ENCODE measurements at regions not wholly inside any gene's neighbourhood (a gene's known extent, or its start where the extent isn't known, plus 50 kb on each side); places are given as distances from the start of the nearest gene placed in this dataset.
"Not testable (repeated sequence)": the region's sequence is repeated elsewhere in the genome, so short reads cannot be mapped to it uniquely, and the experiment has no call there.

DNA sequence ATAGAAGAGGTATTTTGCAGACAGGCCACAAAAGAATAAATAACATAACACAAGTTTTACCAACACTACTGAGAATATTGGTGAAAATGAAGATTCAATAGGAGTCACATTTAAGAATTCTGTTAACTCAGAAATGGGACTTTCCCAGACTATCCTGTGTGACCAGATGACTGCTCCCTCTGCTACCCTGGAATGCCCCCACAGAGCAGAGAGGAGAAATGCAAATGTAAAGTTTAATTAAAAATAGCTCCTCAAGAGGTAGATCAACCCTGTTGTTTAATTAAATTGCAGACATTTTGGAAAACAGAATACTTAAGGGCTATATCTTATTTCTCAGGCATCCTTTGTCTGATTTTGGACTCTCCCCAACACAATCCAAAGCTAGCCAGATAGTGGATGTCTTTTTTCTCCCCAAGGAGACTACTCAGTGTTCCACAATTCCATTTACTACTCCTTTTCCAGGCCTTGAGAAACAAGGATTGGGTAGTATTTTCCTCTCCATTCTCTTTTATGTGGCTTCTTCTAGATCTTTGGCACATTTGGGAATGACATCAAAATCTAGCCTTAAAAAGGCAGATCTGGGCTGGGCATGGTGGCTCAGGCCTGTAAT lies 104.7 kb upstream of the TSC22D1 start:
- TF ChIP-seq Cebpa-rat (IDR thresholded peaks at IDR 0.05): no peak
- Histone ChIP-seq H3K9ac (no peak overlapping the region), H3K9me3 (peaks cover 32% of the 10 kb centered on the region), H3K4me3 (no peak overlapping the region), H4K20me1 (no peaks in the 10 kb centered on the region), H3K4me1 (no peaks in the 10 kb centered on the region), H3K27me3 (no peaks in the 10 kb centered on the region), H3K27ac (no peak overlapping the region), H3K36me3 (no peaks in the 10 kb centered on the region), H3K4me2 (no peak overlapping the region)

- TF ChIP-seq Cebpa-rat (IDR thresholded peaks at IDR 0.05): no peak
- Histone ChIP-seq H4K20me1 (no peaks in the 10 kb centered on the region), H3K4me3 (no peak overlapping the region), H3K27ac (no peak overlapping the region), H3K4me1 (no peaks in the 10 kb centered on the region), H3K27me3 (no peaks in the 10 kb centered on the region), H3K4me2 (no peak overlapping the region), H3K9me3 (peaks cover 30% of the 10 kb centered on the region), H3K36me3 (no peaks in the 10 kb centered on the region), H3K9ac (no peak overlapping the region)
These were observed 103.5 kb upstream of the TSC22D1 start for GRCh38 chr13:44679597-44679996.

DNA sequence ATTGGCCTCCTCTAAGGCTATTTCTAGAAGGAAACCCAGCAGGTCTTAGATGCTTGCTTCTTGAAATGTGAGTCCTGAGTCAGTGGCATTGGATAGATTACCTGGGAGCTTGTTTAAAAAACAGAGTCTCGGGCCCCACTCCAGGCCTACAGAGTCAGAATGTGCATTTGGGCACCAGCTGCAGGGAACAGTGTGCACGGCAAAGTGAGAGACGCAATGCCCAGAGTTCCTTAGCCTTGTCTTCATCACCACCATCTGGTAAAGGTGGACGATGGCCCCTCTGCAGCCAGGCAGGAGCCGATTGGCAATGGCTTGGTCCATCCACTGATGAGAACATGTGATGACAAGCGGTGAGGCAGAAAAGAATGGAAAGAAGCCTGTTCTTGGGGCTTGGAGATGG lies 102.1 kb upstream of the TSC22D1 start:
- Histone ChIP-seq H3K9ac (no peak overlapping the region), H3K36me3 (no peaks in the 10 kb centered on the region), H3K27me3 (no peaks in the 10 kb centered on the region), H4K20me1 (no peaks in the 10 kb centered on the region), H3K9me3 (peaks cover 27% of the 10 kb centered on the region), H3K4me3 (no peak overlapping the region), H3K4me2 (no peak overlapping the region), H3K27ac (no peak overlapping the region), H3K4me1 (no peaks in the 10 kb centered on the region)
- TF ChIP-seq Cebpa-rat (IDR thresholded peaks at IDR 0.05): no peak

GRCh38 chr13:44676534-44676933 lies 100.4 kb upstream of the TSC22D1 start:
- Histone ChIP-seq H3K27me3 (no peaks in the 10 kb centered on the region), H3K9me3 (peaks cover 22% of the 10 kb centered on the region), H3K36me3 (no peaks in the 10 kb centered on the region), H3K9ac (no peak overlapping the region), H4K20me1 (no peaks in the 10 kb centered on the region), H3K4me3 (no peak overlapping the region), H3K27ac (no peak overlapping the region), H3K4me1 (no peaks in the 10 kb centered on the region), H3K4me2 (no peak overlapping the region)
- no peak for TF ChIP-seq Cebpa-rat (IDR thresholded peaks at IDR 0.05)

DNA sequence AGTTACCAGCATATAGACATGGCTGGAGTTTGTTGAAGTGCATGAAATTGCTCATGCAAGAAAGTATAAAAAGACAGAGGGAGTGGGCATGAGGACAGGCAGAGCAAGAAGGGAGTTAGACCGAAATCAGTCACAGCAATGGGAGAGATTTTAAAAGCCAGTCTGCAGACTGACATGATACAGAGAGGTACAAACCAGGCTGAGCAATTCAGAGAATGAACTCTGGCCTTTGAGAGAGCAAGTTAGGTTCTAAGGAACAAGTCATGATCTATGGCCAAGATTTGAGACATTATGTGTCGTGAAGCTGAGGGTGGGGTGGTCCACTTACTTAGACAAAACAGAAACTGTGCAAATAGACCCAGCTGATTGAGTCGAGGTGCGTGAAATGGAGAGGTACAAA lies 93.4 kb upstream of the TSC22D1 start:
- Histone ChIP-seq H3K27ac (no peak overlapping the region), H3K4me1 (peaks cover 7% of the 10 kb centered on the region; the same call in 1 of the 2 replicates), H3K27me3 (no peaks in the 10 kb centered on the region), H4K20me1 (no peaks in the 10 kb centered on the region), H3K9ac (no peak overlapping the region), H3K9me3 (no peaks in the 10 kb centered on the region), H3K4me3 (no peak overlapping the region), H3K36me3 (no peaks in the 10 kb centered on the region), H3K4me2 (no peak overlapping the region)
- TF ChIP-seq Cebpa-rat (IDR thresholded peaks at IDR 0.05): no peak

GRCh38 chr13:44668688-44669087 lies 92.6 kb upstream of the TSC22D1 start:
- H3K9me3 ChIP-seq: no peaks in the 10 kb centered on the region
- no peaks in the 10 kb centered on the region for H4K20me1 ChIP-seq
- TF ChIP-seq Cebpa-rat (IDR thresholded peaks at IDR 0.05): no peak
- no peak overlapping the region for H3K4me2 ChIP-seq
- H3K4me1 ChIP-seq: peaks cover 7% of the 10 kb centered on the region; the same call in 1 of the 2 replicates
- no peaks in the 10 kb centered on the region for H3K36me3 ChIP-seq
- H3K27me3 ChIP-seq: no peaks in the 10 kb centered on the region
- H3K4me3 ChIP-seq: no peak overlapping the region
- H3K27ac ChIP-seq: no peak overlapping the region
- no peak overlapping the region for H3K9ac ChIP-seq

DNA sequence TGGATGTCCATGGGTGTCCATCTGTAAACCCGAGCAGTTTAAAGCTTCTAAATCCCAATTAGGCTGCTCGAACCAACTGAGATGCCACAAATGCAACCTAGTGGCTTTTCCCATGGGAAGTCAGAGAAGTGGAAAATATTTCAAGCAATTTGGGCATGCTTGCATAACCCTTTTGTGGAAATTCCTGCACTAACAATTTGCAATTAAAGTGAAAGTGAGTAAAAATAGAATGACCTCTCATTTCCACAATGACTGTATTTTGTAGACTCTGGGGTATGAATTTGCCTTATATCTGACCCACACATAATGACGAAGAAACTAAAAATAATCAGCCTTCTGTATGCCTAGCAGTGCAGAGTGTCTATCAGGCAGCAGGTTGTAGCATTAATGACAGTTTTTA lies 91.8 kb upstream of the TSC22D1 start:
- no peaks in the 10 kb centered on the region for H3K9me3 ChIP-seq
- no peaks in the 10 kb centered on the region for H3K36me3 ChIP-seq
- H4K20me1 ChIP-seq: no peaks in the 10 kb centered on the region
- no peak overlapping the region for H3K27ac ChIP-seq
- peak overlapping the region; percentile 15; the same call in 1 of the 2 replicates for H3K4me2 ChIP-seq
- no peaks in the 10 kb centered on the region for H3K27me3 ChIP-seq
- TF ChIP-seq Cebpa-rat (IDR thresholded peaks at IDR 0.05): no peak
- no peak overlapping the region for H3K9ac ChIP-seq
- no peak overlapping the region for H3K4me3 ChIP-seq
- peaks cover 7% of the 10 kb centered on the region; the same call in 1 of the 2 replicates for H3K4me1 ChIP-seq

- H3K4me1 ChIP-seq, H3K36me3 ChIP-seq, H3K4me3 ChIP-seq, H3K9me3 ChIP-seq, H3K27ac ChIP-seq, H3K27me3 ChIP-seq, H4K20me1 ChIP-seq, H3K4me2 ChIP-seq, H3K9ac ChIP-seq: not testable (repeated sequence)
These were observed 90.4 kb upstream of the TSC22D1 start for GRCh38 chr13:44666538-44666937.

DNA sequence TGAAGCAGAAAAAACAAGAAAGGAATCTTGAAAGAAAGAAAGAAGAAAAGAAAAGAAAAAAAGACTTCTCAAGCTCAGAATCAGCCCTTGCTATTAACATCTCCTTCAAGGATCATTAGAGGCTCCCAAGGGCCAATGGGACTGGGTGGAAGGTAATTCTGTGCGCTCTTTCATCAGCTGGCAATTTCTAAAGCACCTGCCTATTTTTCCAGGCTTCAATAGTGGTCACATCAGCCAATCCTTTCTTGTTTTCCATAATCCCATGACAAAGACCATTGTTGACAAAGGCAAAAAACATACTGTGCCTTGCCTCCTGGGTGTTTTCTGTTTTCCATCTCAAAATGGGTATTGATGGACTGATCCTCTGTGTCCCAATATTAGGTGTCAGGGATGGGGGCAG lies 88.2 kb upstream of the TSC22D1 start:
- no peaks in the 10 kb centered on the region for H3K27me3 ChIP-seq
- peaks cover 7% of the 10 kb centered on the region; the same call in 1 of the 2 replicates for H3K4me1 ChIP-seq
- no peaks in the 10 kb centered on the region for H3K36me3 ChIP-seq
- no peak overlapping the region for H3K4me3 ChIP-seq
- H3K27ac ChIP-seq: no peak overlapping the region
- no peak for TF ChIP-seq Cebpa-rat (IDR thresholded peaks at IDR 0.05)
- H3K4me2 ChIP-seq: no peak overlapping the region
- no peak overlapping the region for H3K9ac ChIP-seq
- no peaks in the 10 kb centered on the region for H4K20me1 ChIP-seq
- H3K9me3 ChIP-seq: no peaks in the 10 kb centered on the region

DNA sequence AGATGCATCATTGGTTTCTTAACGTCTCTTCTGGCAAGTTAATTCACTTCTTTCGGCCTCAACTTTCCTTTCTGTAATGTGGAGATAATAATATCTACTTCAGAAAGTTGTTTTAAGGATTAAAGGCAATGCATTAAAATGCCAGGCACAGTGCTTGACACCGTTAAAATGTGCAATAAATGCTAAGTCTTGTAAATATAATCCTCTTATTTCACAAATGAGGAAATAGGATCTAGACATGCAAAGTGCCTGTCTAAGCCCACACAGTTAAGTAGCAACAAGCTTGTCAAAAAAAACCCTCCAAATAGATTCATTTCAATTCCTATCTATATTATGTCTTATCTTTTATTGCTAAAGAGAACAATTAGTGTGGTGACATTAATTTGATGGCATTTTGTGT lies 86.4 kb upstream of the TSC22D1 start:
- H3K36me3 ChIP-seq: no peaks in the 10 kb centered on the region
- H3K4me1 ChIP-seq: no peaks in the 10 kb centered on the region
- H4K20me1 ChIP-seq: no peaks in the 10 kb centered on the region
- no peak overlapping the region for H3K27ac ChIP-seq
- no peak overlapping the region for H3K4me2 ChIP-seq
- H3K9ac ChIP-seq: no peak overlapping the region
- no peak overlapping the region for H3K4me3 ChIP-seq
- H3K9me3 ChIP-seq: no peaks in the 10 kb centered on the region
- H3K27me3 ChIP-seq: no peaks in the 10 kb centered on the region
- TF ChIP-seq Cebpa-rat (IDR thresholded peaks at IDR 0.05): no peak

DNA sequence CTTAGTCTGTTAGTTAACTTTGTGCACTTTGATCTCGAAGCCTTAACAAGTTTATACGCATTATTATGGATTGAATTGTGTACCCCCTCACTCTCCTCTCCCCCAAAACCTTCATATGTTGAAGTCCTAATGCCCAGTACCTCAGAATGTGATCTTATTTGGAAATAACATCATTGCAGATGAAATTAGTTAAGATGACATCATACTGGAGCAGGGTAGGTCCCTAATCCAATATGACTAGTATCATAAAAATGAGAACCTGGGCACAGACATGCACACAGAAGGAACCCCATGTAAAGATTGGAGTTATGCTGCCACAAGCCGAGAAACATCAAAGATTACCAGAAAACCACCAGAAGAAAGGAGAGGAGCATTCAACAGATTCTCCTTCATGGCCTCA lies 85.8 kb upstream of the TSC22D1 start:
- Histone ChIP-seq H3K9me3 (no peaks in the 10 kb centered on the region), H3K4me3 (no peak overlapping the region), H4K20me1 (no peaks in the 10 kb centered on the region), H3K27me3 (no peaks in the 10 kb centered on the region), H3K9ac (no peak overlapping the region), H3K4me1 (no peaks in the 10 kb centered on the region), H3K36me3 (no peaks in the 10 kb centered on the region), H3K27ac (no peak overlapping the region), H3K4me2 (no peak overlapping the region)
- TF ChIP-seq Cebpa-rat (IDR thresholded peaks at IDR 0.05): no peak

Data from BLaER1 (cell line).